Panc1 (cell line): ENCODE measurements at regions not wholly inside any gene's neighbourhood (a gene's known extent, or its start where the extent isn't known, plus 50 kb on each side); places are given as distances from the start of the nearest gene placed in this dataset.

Experiments
- ATAC-seq: fragments of 200-7000 bp; cut with Tn5 transposase; 2 replicates; pipeline ENCODE4 v1.9.1; 2020; ENCODE audit warnings: mild to moderate bottlenecking, moderate library complexity
- BruUV-seq: library from RNA; stranded (reverse); fragments of 400-500 nt; replicated peaks from 2 replicates; lab custom pipeline; 2021; lab: Mats Ljungman, UMichigan
- CTCF ChIA-PET: fragments of 300-600 bp; sonication (Branson Sonifier 250); formaldehyde crosslinking; loops from one replicate; lab custom pipeline; 2022; ENCODE audit warnings: antibody characterized with exemption; lab: Charles Lee
- POLR2A ChIA-PET: fragments of 300-600 bp; sonication (Branson Sonifier 250); formaldehyde crosslinking; loops from one replicate; lab custom pipeline; 2022; ENCODE audit warnings: antibody characterized with exemption; lab: Charles Lee
- DNase-seq: peaks from one replicate; pipeline ENCODE4 v3.0.0-alpha.2; 2010; ENCODE audit warnings: low read depth, low spot score
- H3K27ac ChIP-seq: 2 replicates; pipeline ENCODE4 v1.5.1; 2011; ENCODE audit warnings: mild to moderate bottlenecking, low read length, inconsistent platforms
- H3K27me3 ChIP-seq: fragments of 200-500 bp; sonication (Bioruptor generic); 2 replicates; pipeline ENCODE4 v1.6.0; 2014; ENCODE audit warnings: low read length, inconsistent platforms; ENCODE audit not compliant: control insufficient read depth, insufficient read depth
- H3K36me3 ChIP-seq: fragments of 200-500 bp; sonication (Bioruptor generic); 2 replicates; pipeline ENCODE4 v1.5.1; 2014; ENCODE audit warnings: inconsistent platforms, mild to moderate bottlenecking, low read length, moderate library complexity; ENCODE audit not compliant: control insufficient read depth, insufficient read depth
- H3K4me1 ChIP-seq: 2 replicates; pipeline ENCODE4 v1.5.1; 2011; ENCODE audit warnings: inconsistent platforms, mild to moderate bottlenecking, low read length, moderate library complexity; ENCODE audit not compliant: control insufficient read depth, insufficient read depth
- H3K4me3 ChIP-seq, 2 experiments: 2 replicates each; pipeline ENCODE4 v1.5.1; 2011 to 2012; ENCODE audit warnings: low read depth in 2 of 2, low read length in 2 of 2, mild to moderate bottlenecking in 2 of 2, inconsistent platforms in 1 of 2, moderate library complexity in 1 of 2
- H3K9me3 ChIP-seq: fragments of 200-500 bp; sonication (Bioruptor generic); 2 replicates; pipeline ENCODE4 v1.5.1; 2014; ENCODE audit warnings: low read depth, mild to moderate bottlenecking, inconsistent platforms, low read length, moderate library complexity; ENCODE audit not compliant: control insufficient read depth, insufficient read depth
- CTCF ChIP-seq: fragments of 450-650 bp; IDR thresholded peaks from 2 replicates; pipeline ENCODE4 v1.5.1; 2017; ENCODE audit warnings: mild to moderate bottlenecking
- POLR2AphosphoS5 ChIP-seq: IDR thresholded peaks from 2 replicates; pipeline ENCODE4 v1.6.1; 2012; ENCODE audit warnings: mild to moderate bottlenecking, low read depth, low read length, moderate library complexity
- REST ChIP-seq, 2 experiments: IDR thresholded peaks; 2 replicates each; pipeline ENCODE4 v1.6.1; 2011 to 2012; ENCODE audit warnings: low read depth in 2 of 2, control low read depth in 1 of 2, low read length in 1 of 2, mild to moderate bottlenecking in 1 of 2, moderate library complexity in 1 of 2; ENCODE audit not compliant: insufficient read depth in 1 of 2
- SIN3A ChIP-seq: IDR thresholded peaks from 2 replicates; pipeline ENCODE4 v1.6.1; 2012; ENCODE audit warnings: low read depth, mild to moderate bottlenecking, low read length, moderate library complexity, borderline replicate concordance; ENCODE audit not compliant: insufficient read depth
- TCF7L2 ChIP-seq: IDR thresholded peaks from 2 replicates; pipeline ENCODE4 v1.6.1; 2011; ENCODE audit warnings: mild to moderate bottlenecking, low read depth, low read length, inconsistent platforms
- in situ Hi-C: cut with HindIII; loops from 2 replicates; pipeline ENCODE4 v1.10.0; 2016; ENCODE audit warnings: low sequenced_read_pairs, low pct_unique_long_range_greater_than_20kb
- intact Hi-C: fragments of 100-400 bp; cut with micrococcal nuclease; formaldehyde crosslinking; loops from one replicate; pipeline ENCODE4 v1.10.0; 2022; ENCODE audit not compliant: unreplicated experiment

GRCh38 chrX:9163214-9163709 is 129.3 kb upstream of the FAM9B start:
- POLR2A ChIA-PET = no interaction called here
- in situ Hi-C loops (no loop called here), intact Hi-C loops (no loop called here)
- H3K9me3 ChIP-seq = no peaks in the 10 kb centered on the region
- no peak for DNase-seq
- no peak for ATAC-seq
- CTCF ChIA-PET = no interaction called here
- no peaks in the 10 kb centered on the region for H3K36me3 ChIP-seq
- no TSS peak for BruUV-seq
- TF ChIP-seq SIN3A = no peak
- H3K4me1 ChIP-seq = no peaks in the 10 kb centered on the region
- H3K4me3 ChIP-seq = no peak overlapping the region
- no peaks in the 10 kb centered on the region for H3K27me3 ChIP-seq
- H3K27ac ChIP-seq = no peak overlapping the region

- Histone ChIP-seq H3K4me3 (no peak overlapping the region), H3K27me3 (no peaks in the 10 kb centered on the region), H3K36me3 (no peaks in the 10 kb centered on the region), H3K27ac (no peak overlapping the region), H3K9me3 (no peaks in the 10 kb centered on the region), H3K4me1 (no peaks in the 10 kb centered on the region)
- ATAC-seq = no peak
- in situ Hi-C loops (no loop called here), intact Hi-C loops (no loop called here)
- TF ChIP-seq POLR2AphosphoS5 (no peak), SIN3A (no peak), CTCF (no peak), TCF7L2 (no peak), REST (IDR thresholded peaks at IDR 0.05; ENCODE audit: insufficient read depth in 1 of 2, low read depth in 2 of 2, low read length in 1 of 2) (no peak)
- CTCF ChIA-PET = no interaction called here
- POLR2A ChIA-PET = no interaction called here
- no peak for DNase-seq
- BruUV-seq = no TSS peak
Observed at GRCh38 chrX:9164086-9164485, 130.2 kb upstream of the FAM9B start.

- Histone ChIP-seq H3K9me3 (no peaks in the 10 kb centered on the region), H3K4me1 (no peaks in the 10 kb centered on the region), H3K4me3 (no peak overlapping the region), H3K36me3 (no peaks in the 10 kb centered on the region), H3K27ac (no peak overlapping the region), H3K27me3 (no peaks in the 10 kb centered on the region)
- TF ChIP-seq REST (IDR thresholded peaks at IDR 0.05; ENCODE audit: insufficient read depth in 1 of 2, low read depth in 2 of 2, low read length in 1 of 2) (no peak), SIN3A (no peak), CTCF (no peak), POLR2AphosphoS5 (no peak)
- BruUV-seq = no TSS peak
- ChIA-PET CTCF (no interaction called here), POLR2A (no interaction called here)
- intact Hi-C loops = no loop called here
- in situ Hi-C loops = no loop called here
- DNase-seq (no peak), ATAC-seq (no peak)
Observed at GRCh38 chrX:9164533-9165426, 130.9 kb upstream of the FAM9B start.
